ENCODE measurements at regions not wholly inside any gene's neighbourhood (a gene's known extent, or its start where the extent isn't known, plus 50 kb on each side); places are given as distances from the start of the nearest gene placed in this dataset.

- no peak for TF ChIP-seq POLR2A (IDR thresholded peaks at IDR 0.05; ENCODE audit: low read depth, low read length)
- TF ChIP-seq POLR2AphosphoS5 (IDR thresholded peaks at IDR 0.05; ENCODE audit: low read depth, low read length) = no peak
These were observed 123.6 kb downstream of the PRLHR start for GRCh38 chr10:118471863-118472262.
